ENCODE measurements at regions not wholly inside any gene's neighbourhood (a gene's known extent, or its start where the extent isn't known, plus 50 kb on each side); places are given as distances from the start of the nearest gene placed in this dataset.

DNA sequence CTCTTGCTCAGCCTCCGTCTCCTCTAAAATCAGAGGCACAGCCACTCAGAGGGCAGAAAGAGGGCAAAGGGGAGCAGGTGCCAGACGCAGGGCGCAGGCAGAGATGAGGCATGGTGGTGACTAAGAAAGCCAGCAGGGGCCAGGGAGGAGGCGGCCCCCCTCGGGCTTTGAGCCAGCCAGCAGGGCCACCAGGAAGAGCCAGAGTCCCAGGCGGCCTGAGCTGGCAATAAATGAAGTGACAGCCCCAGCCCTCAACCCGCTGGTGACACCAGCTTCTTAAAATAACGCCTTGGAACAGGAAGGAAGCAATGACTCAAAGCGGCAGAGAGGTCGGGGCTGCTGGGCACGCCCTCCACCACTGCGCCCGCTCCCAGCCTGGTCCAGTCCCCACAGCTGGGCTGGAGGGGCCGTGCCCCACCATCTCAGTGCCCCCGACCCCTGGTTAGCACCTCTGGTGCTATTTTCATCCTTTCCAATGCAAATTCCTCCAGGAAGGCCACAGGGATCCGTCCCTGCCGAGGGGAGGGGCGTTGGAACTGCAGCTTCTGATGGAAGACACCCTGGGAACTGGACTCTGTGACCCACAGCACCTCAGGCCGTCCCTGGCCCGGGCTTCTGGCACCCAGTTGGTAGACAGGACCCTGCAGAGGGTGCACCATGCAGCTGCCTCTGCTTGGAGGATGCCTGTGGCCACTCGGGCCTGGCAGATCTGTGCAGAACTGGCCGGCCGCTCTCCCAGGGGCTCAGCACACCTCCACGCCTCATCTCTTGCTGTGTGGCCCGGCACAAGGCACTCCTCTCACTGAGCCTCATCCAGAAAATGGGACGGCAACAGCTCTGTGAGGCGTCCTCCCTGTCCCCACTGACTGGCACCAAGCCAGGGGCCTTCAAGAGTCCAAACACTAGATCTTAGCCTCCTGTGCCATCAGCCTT is 113.7 kb downstream of the NCOR2 start:
- H3K4me1 ChIP-seq (ENCODE audit: low read length): peaks cover 29% of the 10 kb centered on the region
- no peak overlapping the region for H2AFZ ChIP-seq (ENCODE audit: low read length)
- H4K20me1 ChIP-seq (ENCODE audit: insufficient read depth, low read length): no peaks in the 10 kb centered on the region
- peak overlapping the region; percentile 90 for H3K4me2 ChIP-seq (ENCODE audit: low read depth, low read length)
- no peaks in the 10 kb centered on the region for H3K9me3 ChIP-seq (replicated peaks; ENCODE audit: insufficient read depth, low read length)
- H3K9ac ChIP-seq (ENCODE audit: low read length): peak overlapping the region; percentile 80
- peaks cover 73% of the 10 kb centered on the region for H3K79me2 ChIP-seq (ENCODE audit: low read length)
- H3K36me3 ChIP-seq (replicated peaks; ENCODE audit: insufficient read depth, low read length): no peaks in the 10 kb centered on the region
- H3K4me3 ChIP-seq (ENCODE audit: low read length): peak overlapping the region; percentile 40; the same call in 1 of the 2 replicates
- H3K27ac ChIP-seq (ENCODE audit: low read length): peak overlapping the region; percentile 91
- H3K27me3 ChIP-seq (replicated peaks; ENCODE audit: insufficient read depth, low read length): no peaks in the 10 kb centered on the region
- TF ChIP-seq, protein P1, sequence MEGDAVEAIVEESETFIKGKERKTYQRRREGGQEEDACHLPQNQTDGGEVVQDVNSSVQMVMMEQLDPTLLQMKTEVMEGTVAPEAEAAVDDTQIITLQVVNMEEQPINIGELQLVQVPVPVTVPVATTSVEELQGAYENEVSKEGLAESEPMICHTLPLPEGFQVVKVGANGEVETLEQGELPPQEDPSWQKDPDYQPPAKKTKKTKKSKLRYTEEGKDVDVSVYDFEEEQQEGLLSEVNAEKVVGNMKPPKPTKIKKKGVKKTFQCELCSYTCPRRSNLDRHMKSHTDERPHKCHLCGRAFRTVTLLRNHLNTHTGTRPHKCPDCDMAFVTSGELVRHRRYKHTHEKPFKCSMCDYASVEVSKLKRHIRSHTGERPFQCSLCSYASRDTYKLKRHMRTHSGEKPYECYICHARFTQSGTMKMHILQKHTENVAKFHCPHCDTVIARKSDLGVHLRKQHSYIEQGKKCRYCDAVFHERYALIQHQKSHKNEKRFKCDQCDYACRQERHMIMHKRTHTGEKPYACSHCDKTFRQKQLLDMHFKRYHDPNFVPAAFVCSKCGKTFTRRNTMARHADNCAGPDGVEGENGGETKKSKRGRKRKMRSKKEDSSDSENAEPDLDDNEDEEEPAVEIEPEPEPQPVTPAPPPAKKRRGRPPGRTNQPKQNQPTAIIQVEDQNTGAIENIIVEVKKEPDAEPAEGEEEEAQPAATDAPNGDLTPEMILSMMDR (IDR thresholded peaks at IDR 0.05; ENCODE audit: low read length): no peak
- TF ChIP-seq EZH2 (optimal IDR thresholded peaks at IDR 0.05; ENCODE audit: low read depth, low read length): no peak
- no peak for TF ChIP-seq EZH2phosphoT487 (IDR thresholded peaks at IDR 0.05; ENCODE audit: low read length)
- H3K9me2 ChIP-seq (replicated peaks; ENCODE audit: insufficient read depth, low read length): no peaks in the 10 kb centered on the region
- peak; percentile 74 for DNase-seq
- peaks cover 13% of the 10 kb centered on the region for H3F3A ChIP-seq (ENCODE audit: insufficient read depth, low read length)

DNA sequence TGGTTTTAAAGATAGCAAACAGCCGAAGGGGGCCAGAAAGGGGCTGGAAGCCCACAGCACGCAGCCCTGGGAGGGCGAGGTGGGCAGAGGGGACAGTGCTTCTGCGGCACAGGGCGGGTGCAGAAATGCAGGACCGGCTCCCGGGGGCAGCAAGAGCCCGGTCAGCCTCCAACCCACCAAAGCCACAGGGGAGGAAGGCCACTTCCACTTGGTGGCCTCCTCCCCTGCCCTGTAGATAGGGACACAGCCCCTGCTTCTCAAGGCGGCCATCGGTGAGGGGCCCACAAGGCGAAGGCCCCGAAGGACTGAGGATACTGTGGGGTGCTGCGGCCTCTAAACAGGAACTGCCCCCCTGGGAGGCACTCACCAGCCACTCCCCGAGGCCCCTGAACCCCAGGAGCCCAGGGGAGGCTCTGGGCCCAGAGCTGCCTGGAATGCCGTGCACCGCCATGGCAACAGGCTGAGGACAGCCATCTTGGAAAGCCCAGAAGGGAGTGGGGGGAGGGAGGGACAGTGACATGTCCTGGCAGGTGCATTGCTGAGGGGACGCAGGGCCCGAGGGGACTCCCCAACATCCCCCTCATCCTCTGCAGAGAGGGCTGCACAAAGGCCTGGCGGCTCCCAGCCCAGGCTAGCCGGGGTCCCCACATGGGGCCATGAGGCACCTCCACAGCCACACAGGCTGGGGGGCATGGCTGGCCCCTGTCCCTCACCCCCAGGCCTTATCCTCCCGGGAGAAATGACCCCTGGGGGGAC is 114.7 kb downstream of the NCOR2 start:
- TF ChIP-seq, protein P1 (IDR thresholded peaks at IDR 0.05; ENCODE audit: low read length): no peak
- no peak for TF ChIP-seq EZH2 (optimal IDR thresholded peaks at IDR 0.05; ENCODE audit: low read depth, low read length)
- TF ChIP-seq EZH2phosphoT487 (IDR thresholded peaks at IDR 0.05; ENCODE audit: low read length): no peak
- Histone ChIP-seq H3K9me2 (replicated peaks; ENCODE audit: insufficient read depth, low read length) (no peaks in the 10 kb centered on the region), H3K4me3 (ENCODE audit: low read length) (peak overlapping the region; percentile 33; the same call in 1 of the 2 replicates), H3K36me3 (replicated peaks; ENCODE audit: insufficient read depth, low read length) (no peaks in the 10 kb centered on the region), H3K27ac (ENCODE audit: low read length) (peak overlapping the region; percentile 91), H3K79me2 (ENCODE audit: low read length) (peaks cover 82% of the 10 kb centered on the region), H3K4me2 (ENCODE audit: low read depth, low read length) (peak overlapping the region; percentile 90), H2AFZ (ENCODE audit: low read length) (no peak overlapping the region), H3K9me3 (replicated peaks; ENCODE audit: insufficient read depth, low read length) (no peaks in the 10 kb centered on the region), H3F3A (ENCODE audit: insufficient read depth, low read length) (peaks cover 12% of the 10 kb centered on the region), H4K20me1 (ENCODE audit: insufficient read depth, low read length) (no peaks in the 10 kb centered on the region), H3K27me3 (replicated peaks; ENCODE audit: insufficient read depth, low read length) (no peaks in the 10 kb centered on the region), H3K9ac (ENCODE audit: low read length) (peak overlapping the region; percentile 80), H3K4me1 (ENCODE audit: low read length) (peaks cover 29% of the 10 kb centered on the region)
- no peak for DNase-seq

DNA sequence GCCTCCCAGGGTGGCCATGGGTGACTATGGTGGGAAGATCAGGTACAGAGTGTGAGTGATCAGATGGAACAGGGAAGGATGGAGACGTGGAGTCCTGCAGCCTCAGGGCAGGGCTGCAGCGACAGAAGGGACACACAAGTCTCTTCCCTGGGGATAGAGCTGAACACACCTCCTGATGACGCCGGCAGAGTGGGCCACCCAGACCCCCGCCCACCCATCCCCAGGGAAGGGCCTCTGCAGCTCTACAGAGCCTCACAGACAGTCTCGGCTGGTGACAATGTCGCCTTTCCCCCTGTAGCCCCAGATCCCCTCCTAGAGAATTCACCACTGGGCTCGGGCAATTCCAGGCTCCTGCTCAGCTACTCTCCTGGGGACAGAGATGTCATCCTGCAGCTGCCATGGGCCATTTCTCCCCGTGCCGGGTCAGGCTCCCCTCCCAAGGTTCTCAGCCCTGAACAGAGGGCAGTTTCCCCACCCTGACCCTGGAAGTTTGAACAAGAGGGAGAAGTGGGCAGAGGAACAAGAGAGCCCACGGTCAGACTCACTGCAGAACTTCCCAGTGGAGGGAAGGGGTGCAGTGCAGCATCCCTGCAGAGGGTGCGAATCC is 115.7 kb downstream of the NCOR2 start:
- Histone ChIP-seq H3K9me2 (replicated peaks; ENCODE audit: insufficient read depth, low read length) (no peaks in the 10 kb centered on the region), H3K36me3 (replicated peaks; ENCODE audit: insufficient read depth, low read length) (no peaks in the 10 kb centered on the region), H4K20me1 (ENCODE audit: insufficient read depth, low read length) (no peaks in the 10 kb centered on the region), H3F3A (ENCODE audit: insufficient read depth, low read length) (peaks cover 3% of the 10 kb centered on the region), H3K9ac (ENCODE audit: low read length) (no peak overlapping the region), H3K27ac (ENCODE audit: low read length) (no peak overlapping the region), H3K27me3 (replicated peaks; ENCODE audit: insufficient read depth, low read length) (no peaks in the 10 kb centered on the region), H3K79me2 (ENCODE audit: low read length) (peaks cover 88% of the 10 kb centered on the region), H3K4me1 (ENCODE audit: low read length) (peaks cover 29% of the 10 kb centered on the region), H2AFZ (ENCODE audit: low read length) (no peak overlapping the region), H3K9me3 (replicated peaks; ENCODE audit: insufficient read depth, low read length) (no peaks in the 10 kb centered on the region), H3K4me3 (ENCODE audit: low read length) (no peak overlapping the region), H3K4me2 (ENCODE audit: low read depth, low read length) (no peak overlapping the region)
- DNase-seq: no peak
- TF ChIP-seq EZH2 (optimal IDR thresholded peaks at IDR 0.05; ENCODE audit: low read depth, low read length) (no peak), EZH2phosphoT487 (IDR thresholded peaks at IDR 0.05; ENCODE audit: low read length) (no peak)
- TF ChIP-seq, protein P1 (IDR thresholded peaks at IDR 0.05; ENCODE audit: low read length): no peak
